Suprapubic skin (tissue), 4 donors: ENCODE measurements at regions not wholly inside any gene's neighbourhood (a gene's known extent, or its start where the extent isn't known, plus 50 kb on each side); places are given as distances from the start of the nearest gene placed in this dataset.

Experiments
- CTCF ChIP-seq, 2 donors: fragments of 200-600 bp in 1 of 2; fragments of 450-650 bp in 1 of 2; sonication (generic) in 1 of 2; IDR thresholded peaks; one replicate each; pipeline ENCODE4 v1.5.1; 2016 to 2019; ENCODE audit warnings: antibody characterized with exemption in 2 of 2, mild to moderate bottlenecking in 1 of 2, moderate library complexity in 1 of 2
- EP300 ChIP-seq: sonication (generic); formaldehyde crosslinking; IDR thresholded peaks from one replicate; pipeline ENCODE4 v1.6.1; 2017; ENCODE audit warnings: antibody characterized with exemption
- POLR2A ChIP-seq, 2 donors: fragments of 450-650 bp; IDR thresholded peaks; one replicate each; pipeline ENCODE4 v1.6.1; 2017; ENCODE audit warnings: antibody characterized with exemption in 2 of 2, mild to moderate bottlenecking in 2 of 2, moderate library complexity in 2 of 2
- POLR2AphosphoS5 ChIP-seq, 3 donors: sonication (generic); formaldehyde crosslinking; IDR thresholded peaks; one replicate each; pipeline ENCODE4 v1.6.1; 2017; ENCODE audit warnings: antibody characterized with exemption in 3 of 3

- no peak for TF ChIP-seq POLR2AphosphoS5 (IDR thresholded peaks at IDR 0.05)
- no peak for TF ChIP-seq CTCF (IDR thresholded peaks at IDR 0.05)
- no peak for TF ChIP-seq POLR2A (IDR thresholded peaks at IDR 0.05)
- no peak for TF ChIP-seq EP300
Measured at GRCh38 chr10:125375210-125375609, 214.8 kb upstream of the CTBP2 start.
